Hypothalamus (tissue), 51 donors: ENCODE measurements at regions not wholly inside any gene's neighbourhood (a gene's known extent, or its start where the extent isn't known, plus 50 kb on each side); places are given as distances from the start of the nearest gene placed in this dataset.

Experiments
- DNase-seq, 51 donors: peaks; one replicate each; lab custom pipeline; 2025; lab: John Stamatoyannopoulos, UW

DNA sequence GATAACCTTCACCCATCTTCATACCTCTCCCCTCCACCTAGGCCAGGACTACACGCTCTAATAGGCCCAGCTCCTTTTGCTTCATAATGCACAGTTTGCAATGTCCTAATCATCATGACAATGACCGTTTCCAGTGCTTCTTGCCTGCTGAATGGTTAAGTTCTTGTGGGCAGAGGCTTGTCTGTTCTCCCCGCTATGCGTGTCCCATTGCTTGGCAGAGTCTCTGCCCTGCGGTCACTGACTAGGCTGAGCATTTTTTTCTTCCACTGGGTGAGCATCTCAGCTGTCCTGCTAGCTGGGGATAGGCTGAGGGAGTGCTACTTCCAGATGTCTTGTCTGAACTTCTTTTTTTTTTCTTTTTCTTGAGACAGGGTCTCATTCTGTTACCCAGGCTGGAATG lies 314.7 kb downstream of the UQCRFS1 start:
- DNase-seq, result no peak

DNA sequence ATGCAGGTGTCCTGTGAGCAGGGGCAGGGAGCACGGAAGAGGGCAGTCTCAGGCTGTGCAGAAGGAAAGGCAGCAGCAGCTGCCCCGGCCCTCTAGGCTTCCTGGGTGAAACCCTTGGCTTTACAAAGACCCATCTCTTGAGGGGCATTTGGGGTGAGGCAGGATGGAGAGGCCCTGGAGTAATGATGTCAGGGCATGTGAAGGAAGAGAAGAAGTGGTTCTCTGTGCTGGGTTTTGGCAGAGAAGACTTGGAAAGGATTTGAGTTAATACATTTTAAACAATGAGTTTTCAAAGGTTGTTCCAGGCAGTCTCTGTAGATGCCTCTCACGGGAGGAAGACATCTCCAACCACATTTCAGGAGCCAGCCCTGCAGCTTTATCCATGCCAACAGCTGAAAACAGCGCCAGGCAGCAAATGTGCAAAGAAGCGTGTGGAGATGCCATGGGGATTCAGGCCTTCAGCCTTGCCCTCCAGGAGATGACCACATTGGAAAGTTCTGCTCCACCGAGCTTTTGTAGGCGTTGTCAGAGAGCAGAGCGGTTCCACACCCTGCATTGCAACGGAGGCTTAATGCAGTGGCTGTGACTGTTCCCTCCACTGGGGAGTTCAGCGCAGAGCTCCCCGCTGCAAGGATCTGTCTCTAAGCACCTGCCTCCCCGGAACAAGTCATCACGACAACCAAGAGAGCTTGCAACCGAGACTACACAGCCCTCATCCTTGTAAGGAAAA lies 322.8 kb downstream of the UQCRFS1 start:
- peak in 11 of 51 donors; percentile 10 to 68 (median 28) for DNase-seq

DNA sequence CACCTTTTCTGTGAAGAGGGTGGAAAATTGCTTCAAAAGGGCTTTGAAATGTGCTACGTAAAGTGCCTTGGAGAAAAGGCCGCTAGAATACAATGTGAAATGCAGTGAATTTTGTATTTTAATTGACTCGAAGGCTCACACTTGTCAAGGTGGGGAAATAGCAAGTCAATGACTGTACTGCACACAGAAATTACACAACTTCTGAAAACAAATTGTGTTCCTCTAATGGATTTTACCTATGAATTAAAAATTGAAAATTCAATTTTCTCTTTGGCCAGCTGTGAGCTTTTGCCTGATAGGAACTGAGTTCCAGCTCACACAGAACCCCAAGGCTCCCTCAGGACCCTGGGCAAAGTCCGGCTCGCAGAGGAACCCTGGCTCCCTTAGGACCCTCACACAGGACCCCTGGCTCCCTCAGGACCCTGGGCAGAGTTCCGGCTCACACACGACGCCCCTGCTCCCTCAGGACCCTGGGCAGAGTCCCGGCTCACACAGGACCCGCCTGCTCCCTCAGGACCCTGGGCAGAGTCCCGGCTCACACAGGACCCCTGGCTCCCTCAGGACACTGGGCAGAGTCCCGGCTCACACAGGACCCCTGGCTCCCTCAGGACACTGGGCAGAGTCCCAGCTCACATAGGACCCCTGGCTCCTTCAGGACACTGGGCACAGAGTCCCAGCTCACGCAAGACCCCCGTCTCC lies 324.9 kb downstream of the UQCRFS1 start:
- peak in 6 of 51 donors; percentile 3 to 23 (median 8) for DNase-seq

DNA sequence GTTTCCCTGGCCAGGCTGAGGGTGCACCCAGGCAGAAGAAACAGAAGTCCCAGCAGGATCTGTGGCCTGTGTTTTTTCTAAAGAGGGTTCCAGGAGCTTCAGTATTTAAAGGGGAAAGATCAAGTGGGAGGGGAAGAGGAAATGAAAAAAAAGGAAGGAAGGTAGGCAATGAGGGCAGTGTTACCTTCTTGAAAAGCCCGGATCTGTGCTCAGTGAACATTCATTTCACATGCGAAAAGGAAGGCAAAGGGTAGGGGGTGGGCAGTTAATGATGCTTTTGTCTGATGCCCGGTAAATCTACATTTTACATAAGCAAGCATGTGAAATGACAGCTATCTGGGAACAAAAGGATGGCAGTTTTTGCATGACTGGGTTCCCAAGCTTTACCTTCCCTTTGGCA lies 326.2 kb downstream of the UQCRFS1 start:
- no peak for DNase-seq

DNA sequence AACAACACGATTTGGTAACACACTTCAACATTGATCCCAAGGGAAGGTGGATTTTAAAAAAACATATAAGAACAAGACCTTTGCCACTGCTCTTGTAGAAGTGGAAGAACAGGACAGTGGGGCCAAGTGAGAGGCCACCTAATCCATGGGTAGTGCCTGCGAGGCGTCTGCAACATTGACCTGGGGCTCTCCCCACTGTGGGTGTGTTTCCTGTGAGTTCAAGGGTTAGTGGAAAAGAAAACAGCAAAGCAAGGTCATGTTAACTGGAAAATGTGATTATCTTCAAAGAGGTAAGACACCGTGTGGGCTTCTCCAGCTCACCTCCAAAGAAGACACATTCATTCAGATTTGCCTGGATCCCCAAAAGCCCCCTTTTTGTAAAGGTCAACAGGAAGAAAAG lies 327.0 kb downstream of the UQCRFS1 start:
- DNase-seq, result no peak

DNA sequence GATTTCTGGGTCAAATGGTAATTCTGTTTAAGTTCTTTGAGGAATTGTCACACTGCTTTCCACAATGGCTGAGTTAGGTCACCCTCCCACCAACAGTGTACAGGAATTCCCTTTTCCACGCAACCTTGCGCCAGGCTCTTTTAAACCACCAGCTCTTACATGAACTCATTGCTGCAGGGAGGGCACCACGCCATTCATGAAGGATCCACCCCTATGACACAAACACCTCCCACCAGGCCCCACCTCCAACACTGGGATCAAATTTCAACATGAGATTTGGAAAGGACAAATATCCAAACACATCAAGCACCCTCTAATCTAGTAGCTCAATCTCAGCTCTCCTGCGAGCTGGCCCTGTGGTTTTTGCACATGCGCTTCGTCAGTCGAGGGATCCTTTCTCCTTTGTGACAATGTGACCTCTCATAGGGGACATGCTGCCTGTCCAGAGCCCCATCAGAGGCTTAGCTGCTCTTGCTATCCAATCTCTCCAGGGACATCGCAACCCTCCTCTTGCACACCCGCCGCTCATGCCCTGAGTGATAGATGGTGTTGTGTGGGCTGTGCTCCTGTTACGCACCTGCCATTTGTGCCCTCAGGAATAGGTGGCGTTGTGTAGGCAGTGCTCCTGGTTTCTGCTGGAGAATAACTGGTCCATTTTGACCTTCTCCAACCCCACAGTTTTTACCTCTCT lies 328.0 kb downstream of the UQCRFS1 start:
- DNase-seq, result no peak

DNA sequence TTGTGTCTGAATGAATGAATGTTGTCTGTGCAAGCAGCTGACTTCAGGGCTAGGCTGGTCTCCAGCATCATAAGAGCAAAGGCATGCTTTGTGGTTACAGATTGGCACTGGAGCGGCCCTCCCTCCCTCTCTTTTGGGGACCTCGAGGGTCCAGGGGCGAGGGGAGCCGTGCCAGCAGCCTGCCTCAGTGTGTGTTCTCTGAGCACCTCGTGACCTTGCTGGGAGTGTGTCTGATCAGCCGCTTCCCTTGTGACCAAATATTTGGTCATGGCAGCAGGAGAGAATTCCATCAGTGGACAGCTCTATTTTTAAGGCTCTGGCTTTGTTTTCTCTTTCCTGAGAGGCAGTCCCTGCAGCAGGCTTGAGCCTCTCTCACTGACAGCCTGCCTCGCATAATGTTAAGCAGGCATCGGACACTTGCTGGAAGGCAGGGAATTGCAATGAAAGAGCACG lies 329.7 kb downstream of the UQCRFS1 start:
- peak in 29 of 51 donors; percentile 6 to 57 (median 25) for DNase-seq

DNA sequence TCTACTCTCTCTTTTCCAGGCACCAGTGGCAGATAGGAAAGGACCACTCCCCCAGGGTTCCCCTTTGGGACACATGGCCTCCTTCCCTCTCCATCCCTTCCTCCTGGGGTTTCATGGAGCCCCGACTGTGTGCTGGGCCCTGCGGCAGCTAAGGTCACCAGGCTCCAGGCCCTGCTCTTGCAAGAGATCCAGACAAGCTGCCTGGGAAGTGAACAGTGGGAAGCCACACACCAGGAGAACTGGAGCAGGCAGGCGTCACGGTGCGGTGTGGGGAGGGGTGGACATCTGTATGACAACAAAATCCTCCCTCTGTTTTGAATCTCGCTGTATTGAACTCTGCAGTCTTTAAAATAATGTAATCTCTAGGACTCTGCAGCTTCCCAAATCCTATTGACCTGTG lies 330.1 kb downstream of the UQCRFS1 start:
- peak in 10 of 51 donors; percentile 4 to 51 (median 30) for DNase-seq

DNA sequence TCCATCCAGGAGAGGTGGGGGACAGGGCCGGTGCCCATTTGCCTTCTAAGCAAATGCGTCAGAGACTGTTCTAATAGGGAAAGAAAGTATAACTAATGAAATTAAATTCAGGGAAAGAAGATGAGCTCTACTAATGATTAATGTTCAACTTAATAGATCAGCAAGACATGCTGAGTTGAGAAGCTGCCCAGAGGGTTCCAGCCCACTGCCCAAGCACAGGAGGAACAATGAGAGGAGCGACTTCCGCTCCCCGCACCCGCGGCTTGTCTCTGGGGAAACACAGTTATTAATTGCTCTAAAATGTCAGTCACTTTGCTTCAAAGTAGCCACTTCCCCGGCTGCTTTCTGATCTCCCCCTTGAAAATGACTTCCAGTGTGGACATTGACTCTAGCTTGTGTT lies 331.3 kb downstream of the UQCRFS1 start:
- DNase-seq, result no peak

DNA sequence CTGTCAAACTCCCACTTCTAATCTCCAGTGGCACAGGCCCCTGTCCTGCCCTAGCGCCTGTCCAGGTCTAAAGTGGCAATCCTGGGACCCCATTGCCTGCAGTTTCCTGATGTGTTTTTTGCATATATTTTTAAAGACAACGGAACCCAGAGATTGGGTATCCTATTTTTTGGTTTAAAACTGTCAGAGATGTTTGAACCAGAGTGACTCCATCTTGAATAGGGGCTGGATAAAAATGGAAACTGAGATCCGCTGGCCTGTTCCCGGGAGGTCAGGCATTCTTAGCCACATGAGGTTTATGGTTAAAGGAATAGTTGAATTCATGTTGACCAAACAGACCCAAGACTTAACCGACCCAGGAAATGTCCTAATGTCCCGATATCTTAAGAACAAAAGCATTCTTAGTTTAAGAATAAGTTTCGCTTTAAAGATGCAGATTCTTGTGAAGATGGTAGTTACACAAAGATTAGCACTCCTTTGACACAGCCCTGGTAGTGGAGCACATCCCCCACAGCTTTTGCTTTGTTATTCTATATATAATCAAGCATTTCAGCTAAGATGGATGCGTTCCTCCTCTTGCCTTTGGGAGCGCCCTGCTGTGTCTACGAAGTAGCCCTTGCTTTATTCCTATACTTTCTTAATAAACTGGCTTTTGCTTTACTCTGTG lies 332.1 kb downstream of the UQCRFS1 start:
- no peak for DNase-seq

DNA sequence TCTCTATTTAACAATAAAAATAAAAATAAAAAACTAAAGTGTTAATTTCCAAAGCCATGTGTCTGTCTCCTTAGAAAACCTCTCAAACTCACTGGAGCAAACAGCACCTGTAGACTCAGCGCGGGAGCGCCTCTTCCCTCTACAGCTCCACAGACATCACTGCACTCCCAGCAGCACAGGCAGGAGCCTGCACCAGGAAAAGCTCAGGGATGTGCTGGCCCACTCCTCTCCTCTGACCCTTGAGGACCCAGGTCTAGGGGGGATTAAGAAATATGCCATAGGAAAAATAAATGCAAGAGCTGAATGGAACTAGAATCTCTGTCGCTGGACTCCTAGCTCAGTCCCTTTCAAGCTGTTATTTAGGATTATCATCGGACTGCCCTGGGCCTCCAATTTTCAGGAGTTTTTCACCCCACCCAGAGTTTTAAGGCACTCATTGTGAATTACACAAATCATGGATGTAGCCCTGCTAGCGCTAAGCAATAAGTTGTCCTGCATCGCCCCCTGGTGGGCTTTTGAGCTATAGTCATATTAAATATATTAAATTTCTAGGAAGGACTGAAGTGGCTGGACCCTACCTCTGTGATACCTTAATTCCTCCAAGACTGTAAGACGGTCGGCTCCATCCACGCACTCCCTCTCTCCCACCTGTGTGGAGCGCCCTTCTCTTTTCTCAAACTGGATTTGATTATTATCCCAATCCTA lies 333.9 kb downstream of the UQCRFS1 start:
- DNase-seq, result peak in 38 of 51 donors; percentile 1 to 79 (median 34)

DNA sequence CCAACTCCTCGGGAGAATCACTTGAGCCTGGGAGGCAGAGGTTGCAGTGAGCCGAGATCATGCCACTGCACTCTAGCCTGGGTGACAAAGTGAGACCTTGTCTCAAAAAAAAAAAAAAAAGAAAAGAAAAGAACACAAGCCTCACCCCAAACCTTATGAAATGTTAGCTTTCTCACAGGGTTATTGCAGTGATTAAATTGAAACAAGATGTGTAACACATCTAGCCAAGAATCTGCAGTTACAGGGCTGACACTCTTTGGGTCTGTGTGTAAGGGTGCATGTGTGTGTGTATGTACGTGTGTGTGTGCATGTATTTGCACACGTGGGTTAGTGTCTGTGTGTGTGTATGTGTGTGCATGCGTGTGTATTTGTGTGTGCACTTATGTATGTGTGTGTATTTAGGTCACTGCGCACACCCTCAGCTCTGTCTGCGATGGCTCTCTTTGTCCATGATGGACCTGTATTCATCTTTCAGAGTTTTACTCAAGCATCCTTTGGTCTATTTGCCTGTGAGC lies 336.3 kb downstream of the UQCRFS1 start:
- no peak for DNase-seq

DNA sequence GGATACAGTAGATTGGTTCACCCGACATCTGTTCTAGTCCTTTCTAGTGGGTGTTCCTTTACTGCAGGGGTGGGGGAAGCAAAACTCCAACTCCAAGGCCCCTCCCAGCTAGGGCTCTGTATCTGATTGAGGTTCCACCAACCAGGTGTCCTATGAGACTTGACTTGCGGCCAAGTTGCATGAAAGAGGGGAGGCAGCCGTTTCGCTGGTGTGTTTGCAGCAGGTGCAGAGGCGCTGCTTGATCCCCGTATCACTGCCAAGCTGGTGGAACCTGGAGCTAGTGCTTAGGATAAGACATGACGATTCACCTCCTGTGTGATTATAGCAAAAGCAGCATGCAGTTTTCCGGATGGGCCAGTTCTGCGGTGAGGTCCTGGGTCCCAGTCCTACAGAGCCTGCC lies 338.2 kb downstream of the UQCRFS1 start:
- no peak for DNase-seq

DNA sequence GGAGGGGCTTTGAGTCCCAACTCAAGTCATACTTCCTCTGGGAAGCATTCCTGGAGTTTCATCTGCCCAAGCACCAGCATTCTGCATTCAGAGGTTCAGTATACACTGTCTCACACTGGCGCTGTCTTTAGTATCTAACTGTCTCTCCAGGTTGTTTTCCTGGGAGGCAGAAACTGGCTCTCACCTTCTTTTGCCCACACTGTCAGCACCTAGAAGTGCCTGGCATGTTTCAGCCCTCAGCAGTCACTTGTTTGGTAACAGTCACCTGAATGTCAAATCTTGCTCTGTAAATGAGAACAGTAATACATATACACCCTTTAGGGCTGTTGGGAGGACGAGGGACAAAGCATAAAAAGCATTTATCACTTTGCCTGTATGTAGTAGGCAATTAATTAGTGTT lies 339.6 kb downstream of the UQCRFS1 start:
- DNase-seq, result no peak

DNA sequence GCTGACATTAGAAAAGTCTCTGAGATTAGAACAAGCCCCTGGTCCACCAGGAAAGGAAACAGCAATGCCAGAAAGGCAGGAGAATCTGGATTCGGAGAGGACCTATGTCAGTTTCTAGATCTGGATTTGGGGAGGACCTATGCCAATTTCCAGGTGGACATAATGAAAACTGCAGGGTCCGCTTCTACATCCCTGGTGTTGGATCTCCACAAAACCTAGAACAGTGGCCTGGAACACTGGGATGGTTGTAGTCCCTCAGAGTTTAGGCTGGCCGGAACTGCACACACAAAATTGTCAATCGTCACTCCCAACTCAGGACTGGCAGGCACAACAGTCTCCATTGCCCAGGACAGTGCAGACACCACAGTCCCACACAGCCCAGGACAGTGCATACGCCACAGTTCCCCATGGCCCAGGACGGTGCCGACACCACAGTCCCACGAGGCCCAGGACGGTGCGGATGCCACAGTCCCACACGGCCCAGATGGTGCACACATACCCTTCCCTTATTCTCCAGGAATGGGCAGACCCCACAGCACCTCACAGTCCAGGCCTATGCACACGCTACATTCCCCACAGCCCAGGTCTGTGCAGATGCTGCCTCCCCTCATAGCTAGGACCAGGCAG lies 341.7 kb downstream of the UQCRFS1 start:
- no peak for DNase-seq

DNA sequence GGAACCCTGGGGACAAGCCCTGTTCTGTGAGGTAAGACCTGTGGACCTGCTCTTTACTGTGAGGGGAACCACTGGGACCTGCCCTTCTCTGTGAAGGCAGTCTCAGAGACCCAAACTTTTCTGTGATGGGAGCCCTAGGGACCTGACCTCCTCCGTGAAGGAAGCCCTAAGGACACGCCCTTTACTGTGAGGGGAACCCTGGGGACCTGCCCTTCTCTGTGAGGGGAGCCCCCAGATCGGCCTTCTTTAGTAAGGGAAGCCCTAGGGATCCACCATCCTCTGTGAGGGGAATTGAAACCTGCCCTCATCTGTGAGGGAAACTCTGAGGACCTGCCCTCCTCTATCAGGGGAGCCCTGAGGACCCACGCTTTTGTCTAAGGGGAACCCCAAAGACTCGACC lies 343.5 kb downstream of the UQCRFS1 start:
- no peak for DNase-seq

DNA sequence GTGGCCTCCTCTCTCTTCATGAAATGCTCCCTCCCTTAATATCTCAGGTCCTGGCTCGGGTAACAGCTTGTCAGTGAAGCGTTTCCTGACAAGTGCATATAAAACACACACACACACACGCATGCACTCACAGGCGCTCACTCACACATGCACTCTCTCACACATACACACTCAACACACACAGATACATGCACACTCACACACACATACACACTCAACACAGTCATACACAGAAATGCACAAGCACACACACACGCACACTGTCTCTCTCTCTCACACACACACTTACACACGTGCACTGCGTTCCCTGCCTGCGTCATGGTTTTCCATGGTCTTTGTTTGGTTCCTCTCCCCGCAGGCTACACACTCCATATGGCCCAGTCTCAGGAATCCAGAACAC lies 344.1 kb downstream of the UQCRFS1 start:
- DNase-seq, result no peak

DNA sequence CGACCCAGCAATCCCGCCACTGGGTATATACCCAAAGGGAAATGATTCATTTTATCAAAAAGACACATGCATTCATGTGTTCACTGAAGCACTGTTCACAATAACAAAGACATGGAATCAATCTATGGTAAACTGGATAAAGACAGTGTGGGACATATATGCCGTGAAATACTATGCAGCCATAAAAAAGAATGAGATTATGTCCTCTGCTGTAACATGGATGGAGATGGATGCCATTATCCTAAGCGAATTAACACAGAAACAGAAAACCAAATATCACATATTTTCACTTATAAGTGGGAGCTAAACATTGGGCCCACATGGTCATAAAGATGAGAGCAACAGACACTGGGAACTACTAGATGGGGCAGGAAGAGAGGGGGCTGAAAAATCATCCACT lies 345.0 kb downstream of the UQCRFS1 start:
- DNase-seq, result no peak

DNA sequence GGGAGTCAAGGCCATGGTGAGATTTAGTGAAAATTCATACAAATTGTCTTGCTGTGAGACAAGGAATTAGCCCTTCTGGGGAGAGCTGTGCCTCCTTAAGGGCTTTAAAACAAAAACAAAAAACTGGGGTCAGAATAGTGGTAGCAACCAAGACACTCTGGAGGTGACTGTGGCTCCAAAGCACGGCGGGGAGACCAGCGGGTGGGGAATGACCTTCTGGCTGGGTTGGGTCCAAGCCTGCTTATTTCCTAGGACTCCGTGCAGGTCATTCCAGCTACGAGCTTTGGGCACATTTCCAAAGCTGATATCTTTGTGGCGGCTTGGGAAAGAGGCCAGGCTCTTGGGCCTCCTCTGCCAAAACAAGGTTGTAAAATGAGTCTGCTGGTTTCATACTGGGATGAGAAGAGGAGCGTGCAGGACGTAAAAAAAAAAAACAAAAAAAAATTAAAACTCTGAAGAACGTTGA lies 348.3 kb downstream of the UQCRFS1 start:
- DNase-seq, result no peak
